WTC11 (cell line): ENCODE measurements at regions not wholly inside any gene's neighbourhood (a gene's known extent, or its start where the extent isn't known, plus 50 kb on each side); places are given as distances from the start of the nearest gene placed in this dataset.

Experiments used
- ATAC-seq: fragments of 200-7000 bp; cut with Tn5 transposase; 2 replicates; pipeline ENCODE4 v1.10.0; 2021; ENCODE audit warnings: mild to moderate bottlenecking, moderate library complexity
- CTCF ChIA-PET: fragments of 300-600 bp; sonication (Branson Sonifier 250); formaldehyde crosslinking; loops from one replicate; lab custom pipeline; 2021; ENCODE audit warnings: antibody characterized with exemption; lab: Charles Lee
- POLR2A ChIA-PET: fragments of 350-600 bp; sonication (Branson Sonifier 250); formaldehyde crosslinking; loops from one replicate; lab custom pipeline; 2021; ENCODE audit warnings: antibody characterized with exemption; lab: Charles Lee
- DNase-seq: peaks from one replicate; pipeline ENCODE4 v3.0.0; 2021; ENCODE audit warnings: low spot score
- H3K27ac Mint-ChIP-seq: 2 replicates; pipeline ENCODE4 v1.8.0; 2021; ENCODE audit warnings: mixed read lengths
- H3K27me3 Mint-ChIP-seq: 2 replicates; pipeline ENCODE4 v1.8.0; 2021; ENCODE audit warnings: low read depth, mild to moderate bottlenecking, moderate library complexity, mixed read lengths
- H3K36me3 Mint-ChIP-seq: 2 replicates; pipeline ENCODE4 v1.8.0; 2021; ENCODE audit warnings: mixed read lengths
- H3K4me1 Mint-ChIP-seq: 2 replicates; pipeline ENCODE4 v1.8.0; 2022; ENCODE audit warnings: mixed read lengths
- H3K4me3 Mint-ChIP-seq: 2 replicates; pipeline ENCODE4 v1.8.0; 2021; ENCODE audit warnings: mild to moderate bottlenecking, moderate library complexity, mixed read lengths
- H3K9me3 Mint-ChIP-seq: 2 replicates; pipeline ENCODE4 v1.8.0; 2021; ENCODE audit warnings: mixed read lengths
- ARID4B ChIP-seq: sonication (generic); formaldehyde crosslinking; IDR thresholded peaks from 2 replicates; pipeline ENCODE4 v1.8.0; 2023; ENCODE audit warnings: missing genetic modification reagents, mild to moderate bottlenecking, borderline replicate concordance
- CBFB ChIP-seq: sonication (generic); formaldehyde crosslinking; IDR thresholded peaks from 2 replicates; pipeline ENCODE4 v1.8.1; 2022; ENCODE audit warnings: mild to moderate bottlenecking, low read depth, missing genetic modification reagents
- CDX4 ChIP-seq: fragments of 250-450 bp; sonication (Bioruptor Pico); IDR thresholded peaks from 2 replicates; pipeline ENCODE4 v1.9.0; 2021; ENCODE audit warnings: moderate library complexity, mild to moderate bottlenecking, inconsistent platforms, borderline replicate concordance
- FOXJ3 ChIP-seq: sonication (generic); formaldehyde crosslinking; IDR thresholded peaks from 2 replicates; pipeline ENCODE4 v1.9.0; 2021; ENCODE audit warnings: missing genetic modification reagents, mild to moderate bottlenecking, borderline replicate concordance
- FOXP4 ChIP-seq: sonication (generic); formaldehyde crosslinking; IDR thresholded peaks from 2 replicates; pipeline ENCODE4 v1.8.0; 2022; ENCODE audit warnings: mild to moderate bottlenecking, missing genetic modification reagents
- GTF2I ChIP-seq: fragments of 250-450 bp; sonication (Bioruptor Pico); conservative IDR thresholded peaks from 2 replicates; pipeline ENCODE4 v1.4.0; 2021; ENCODE audit warnings: mild to moderate bottlenecking
- HMGA2 ChIP-seq: fragments of 250-450 bp; sonication (Bioruptor Pico); IDR thresholded peaks from 2 replicates; pipeline ENCODE4 v1.4.0; 2021; ENCODE audit warnings: mild to moderate bottlenecking, moderate library complexity
- IRF2 ChIP-seq: sonication (generic); formaldehyde crosslinking; IDR thresholded peaks from 2 replicates; pipeline ENCODE4 v1.8.0; 2022; ENCODE audit warnings: low read depth, missing genetic modification reagents, borderline replicate concordance
- MLX ChIP-seq: sonication (generic); formaldehyde crosslinking; IDR thresholded peaks from 2 replicates; pipeline ENCODE4 v1.8.1; 2023; ENCODE audit warnings: mild to moderate bottlenecking, missing genetic modification reagents, moderate library complexity
- MXD4 ChIP-seq: fragments of 250-450 bp; sonication (Bioruptor Pico); IDR thresholded peaks from 2 replicates; pipeline ENCODE4 v1.8.0; 2021; ENCODE audit warnings: mild to moderate bottlenecking, moderate library complexity, borderline replicate concordance
- MYBL2 ChIP-seq: sonication (generic); formaldehyde crosslinking; IDR thresholded peaks from 2 replicates; pipeline ENCODE4 v1.8.1; 2023; ENCODE audit warnings: mild to moderate bottlenecking, moderate library complexity, missing genetic modification reagents
- RELA ChIP-seq: sonication (generic); formaldehyde crosslinking; IDR thresholded peaks from 2 replicates; pipeline ENCODE4 v1.8.1; 2022; ENCODE audit warnings: missing genetic modification reagents, mild to moderate bottlenecking, borderline replicate concordance
- SMAD3 ChIP-seq: sonication (generic); formaldehyde crosslinking; IDR thresholded peaks from 2 replicates; pipeline ENCODE4 v1.8.0; 2022; ENCODE audit warnings: missing genetic modification reagents, mild to moderate bottlenecking, borderline replicate concordance
- SP1 ChIP-seq: sonication (generic); formaldehyde crosslinking; conservative IDR thresholded peaks from 2 replicates; pipeline ENCODE4 v1.8.1; 2022; ENCODE audit warnings: missing genetic modification reagents
- STAT6 ChIP-seq: sonication (generic); formaldehyde crosslinking; conservative IDR thresholded peaks from 2 replicates; pipeline ENCODE4 v1.8.1; 2023; ENCODE audit warnings: mild to moderate bottlenecking, low read depth, missing genetic modification reagents, moderate library complexity
- USF2 ChIP-seq: sonication (generic); formaldehyde crosslinking; IDR thresholded peaks from 2 replicates; pipeline ENCODE4 v1.8.1; 2023; ENCODE audit warnings: mild to moderate bottlenecking, missing genetic modification reagents, moderate library complexity
- ZBTB21 ChIP-seq: sonication (generic); formaldehyde crosslinking; IDR thresholded peaks from 2 replicates; pipeline ENCODE4 v1.8.1; 2023; ENCODE audit warnings: mild to moderate bottlenecking, missing genetic modification reagents, borderline replicate concordance
- ZNF121 ChIP-seq: sonication (generic); formaldehyde crosslinking; IDR thresholded peaks from 2 replicates; pipeline ENCODE4 v1.8.0; 2023; ENCODE audit warnings: missing genetic modification reagents
- ZNF138 ChIP-seq: sonication (generic); formaldehyde crosslinking; conservative IDR thresholded peaks from 2 replicates; pipeline ENCODE4 v1.8.1; 2022; ENCODE audit warnings: mild to moderate bottlenecking, moderate library complexity, missing genetic modification reagents
- ZNF416 ChIP-seq: fragments of 250-450 bp; sonication (Bioruptor Pico); IDR thresholded peaks from 2 replicates; pipeline ENCODE4 v1.9.0; 2021; ENCODE audit warnings: mild to moderate bottlenecking, inconsistent platforms
- TF ChIP-seq, protein P1 (sequence below): sonication (generic); formaldehyde crosslinking; conservative IDR thresholded peaks from 2 replicates; pipeline ENCODE4 v1.8.1; 2022; ENCODE audit warnings: mild to moderate bottlenecking, missing genetic modification reagents
- TF ChIP-seq, protein P2 (sequence below): sonication (generic); formaldehyde crosslinking; IDR thresholded peaks from 2 replicates; pipeline ENCODE4 v1.8.1; 2023; ENCODE audit warnings: mild to moderate bottlenecking, missing genetic modification reagents

DNA sequence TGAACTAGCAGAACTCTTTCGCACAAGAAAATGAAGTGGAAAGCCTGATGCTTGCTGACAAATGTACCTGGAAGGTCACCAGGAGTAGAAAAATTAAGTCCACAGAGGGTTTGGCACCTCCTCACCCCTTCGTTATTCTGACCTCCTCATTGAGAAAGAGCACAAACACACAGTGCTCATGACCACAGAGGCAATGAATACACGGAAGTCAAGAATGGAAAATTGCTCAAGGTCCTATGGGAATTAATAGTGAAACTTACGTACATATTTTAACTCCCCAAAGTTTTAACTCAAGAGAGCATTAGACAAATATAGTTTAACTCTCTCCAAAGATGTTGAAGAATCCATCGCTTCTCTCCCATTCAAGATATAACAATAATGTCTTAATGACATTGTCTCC, 83.6 kb upstream of the CAMK2D start (continued):
- TF ChIP-seq ARID4B (CRISPR knock-in tag) (no peak), FOXP4 (CRISPR knock-in tag) (no peak)
- TF ChIP-seq, protein P1, sequence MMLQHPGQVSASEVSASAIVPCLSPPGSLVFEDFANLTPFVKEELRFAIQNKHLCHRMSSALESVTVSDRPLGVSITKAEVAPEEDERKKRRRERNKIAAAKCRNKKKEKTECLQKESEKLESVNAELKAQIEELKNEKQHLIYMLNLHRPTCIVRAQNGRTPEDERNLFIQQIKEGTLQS (CRISPR knock-in tag): no peak
- TF ChIP-seq, protein P2, sequence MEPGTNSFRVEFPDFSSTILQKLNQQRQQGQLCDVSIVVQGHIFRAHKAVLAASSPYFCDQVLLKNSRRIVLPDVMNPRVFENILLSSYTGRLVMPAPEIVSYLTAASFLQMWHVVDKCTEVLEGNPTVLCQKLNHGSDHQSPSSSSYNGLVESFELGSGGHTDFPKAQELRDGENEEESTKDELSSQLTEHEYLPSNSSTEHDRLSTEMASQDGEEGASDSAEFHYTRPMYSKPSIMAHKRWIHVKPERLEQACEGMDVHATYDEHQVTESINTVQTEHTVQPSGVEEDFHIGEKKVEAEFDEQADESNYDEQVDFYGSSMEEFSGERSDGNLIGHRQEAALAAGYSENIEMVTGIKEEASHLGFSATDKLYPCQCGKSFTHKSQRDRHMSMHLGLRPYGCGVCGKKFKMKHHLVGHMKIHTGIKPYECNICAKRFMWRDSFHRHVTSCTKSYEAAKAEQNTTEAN: no peak
- TF ChIP-seq, all 79 proteins: peak for 0

DNA sequence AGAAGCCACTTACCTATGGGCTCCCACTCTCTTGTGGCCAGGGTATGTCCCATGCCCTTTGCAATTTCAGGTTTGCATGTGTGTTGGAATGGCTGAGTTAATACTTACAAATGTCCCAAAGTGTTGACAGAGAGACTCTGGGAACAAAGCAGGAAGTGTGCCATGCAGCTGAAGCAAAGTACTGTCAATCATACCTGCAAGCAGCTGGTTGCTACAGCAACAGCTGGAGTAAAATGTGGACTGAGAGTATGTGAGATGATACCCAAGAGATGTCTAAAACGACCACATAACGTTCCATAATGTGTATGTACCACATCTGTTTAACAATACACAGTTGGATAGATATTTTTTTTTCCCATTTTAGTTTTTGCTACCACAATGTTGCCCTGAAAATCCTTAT, 82.8 kb upstream of the CAMK2D start:
- Mint-ChIP-seq H3K9me3 (no peaks in the 10 kb centered on the region), H3K4me3 (no peak overlapping the region), H3K36me3 (no peaks in the 10 kb centered on the region), H3K27ac (no peak overlapping the region), H3K27me3 (no peaks in the 10 kb centered on the region)
- DNase-seq: no peak
- CTCF ChIA-PET: no interaction called here
- no peak for ATAC-seq
- TF ChIP-seq CBFB (CRISPR knock-in tag) (no peak), MLX (CRISPR knock-in tag) (no peak), HMGA2 (CRISPR knock-in tag) (no peak), SP1 (no peak), MYBL2 (no peak), SMAD3 (no peak), ZNF416 (no peak), RELA (CRISPR knock-in tag) (no peak), ZBTB21 (no peak), USF2 (CRISPR knock-in tag) (no peak), STAT6 (CRISPR knock-in tag) (no peak), IRF2 (CRISPR knock-in tag) (no peak), ZNF138 (no peak), GTF2I (CRISPR knock-in tag) (no peak), FOXJ3 (CRISPR knock-in tag) (no peak), ZNF121 (CRISPR knock-in tag) (no peak), CDX4 (CRISPR knock-in tag) (no peak), MXD4 (CRISPR knock-in tag) (no peak)
- TF ChIP-seq, all 79 proteins: peak for 0
- H3K4me1 Mint-ChIP-seq: no peaks in the 10 kb centered on the region
- POLR2A ChIA-PET: no interaction called here
